Right lobe of liver (tissue), 4 donors: ENCODE measurements at regions not wholly inside any gene's neighbourhood (a gene's known extent, or its start where the extent isn't known, plus 50 kb on each side); places are given as distances from the start of the nearest gene placed in this dataset.

Source experiments
- POLR2A ChIP-seq: fragments of 450-650 bp; IDR thresholded peaks from one replicate; pipeline ENCODE4 v1.6.1; 2017; ENCODE audit warnings: antibody characterized with exemption, mild to moderate bottlenecking
- TF ChIP-seq, protein P1 (sequence below), 4 donors: fragments of 200-600 bp in 3 of 4; fragments of 450-650 bp in 1 of 4; IDR thresholded peaks; one replicate each; pipeline versions ENCODE4 v1.5.1 to v1.8.0; 2016 to 2022; ENCODE audit warnings: antibody characterized with exemption in 4 of 4, mild to moderate bottlenecking in 2 of 4
- donor health status: DM: no; HTN: no; CAD: no.
- donor health status: DM: no; HTN: no; CAD: no.
- donor health status: DM: no; HTN: yes; CAD: no.

DNA sequence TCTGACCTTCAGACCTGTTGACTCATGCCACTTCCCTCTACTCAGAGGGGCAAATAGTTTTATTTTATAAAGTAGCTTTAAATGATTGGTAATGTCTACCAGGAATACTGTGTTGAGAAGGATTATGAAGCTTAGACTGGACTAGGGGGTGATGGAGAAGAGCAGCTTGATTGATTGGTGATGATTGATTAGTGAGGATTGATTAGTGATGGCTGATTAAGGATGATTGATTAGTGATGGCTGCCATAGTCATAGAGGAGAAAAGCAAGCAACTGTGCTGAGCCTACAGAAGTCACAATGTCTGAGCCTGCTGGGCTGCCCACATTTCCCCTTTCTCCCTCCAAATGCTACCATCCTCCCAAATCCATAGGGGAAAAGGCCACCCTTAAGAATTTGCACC lies 206.8 kb upstream of the SALL1 start:
- TF ChIP-seq, protein P1, sequence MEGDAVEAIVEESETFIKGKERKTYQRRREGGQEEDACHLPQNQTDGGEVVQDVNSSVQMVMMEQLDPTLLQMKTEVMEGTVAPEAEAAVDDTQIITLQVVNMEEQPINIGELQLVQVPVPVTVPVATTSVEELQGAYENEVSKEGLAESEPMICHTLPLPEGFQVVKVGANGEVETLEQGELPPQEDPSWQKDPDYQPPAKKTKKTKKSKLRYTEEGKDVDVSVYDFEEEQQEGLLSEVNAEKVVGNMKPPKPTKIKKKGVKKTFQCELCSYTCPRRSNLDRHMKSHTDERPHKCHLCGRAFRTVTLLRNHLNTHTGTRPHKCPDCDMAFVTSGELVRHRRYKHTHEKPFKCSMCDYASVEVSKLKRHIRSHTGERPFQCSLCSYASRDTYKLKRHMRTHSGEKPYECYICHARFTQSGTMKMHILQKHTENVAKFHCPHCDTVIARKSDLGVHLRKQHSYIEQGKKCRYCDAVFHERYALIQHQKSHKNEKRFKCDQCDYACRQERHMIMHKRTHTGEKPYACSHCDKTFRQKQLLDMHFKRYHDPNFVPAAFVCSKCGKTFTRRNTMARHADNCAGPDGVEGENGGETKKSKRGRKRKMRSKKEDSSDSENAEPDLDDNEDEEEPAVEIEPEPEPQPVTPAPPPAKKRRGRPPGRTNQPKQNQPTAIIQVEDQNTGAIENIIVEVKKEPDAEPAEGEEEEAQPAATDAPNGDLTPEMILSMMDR (IDR thresholded peaks at IDR 0.05): no peak
- no peak for TF ChIP-seq POLR2A
